Kidney (tissue), 13 donors: ENCODE measurements at regions not wholly inside any gene's neighbourhood (a gene's known extent, or its start where the extent isn't known, plus 50 kb on each side); places are given as distances from the start of the nearest gene placed in this dataset.

Experiments used
- DNase-seq, 5 donors: peaks; one replicate each; pipeline ENCODE4 v3.0.0-alpha.2; 2013 to 2020
- FAIRE-seq: peaks from 2 replicates; lab custom pipeline; 2012; peaks lifted over from hg19 to GRCh38; lab: Jason Lieb, UNC
- H3K27ac ChIP-seq, 2 donors: one replicate each; pipeline ENCODE4 v1.7.0; 2013; ENCODE audit warnings: low read depth in 2 of 2, low read length in 2 of 2, inconsistent platforms in 1 of 2
- H3K27me3 ChIP-seq: one replicate; pipeline ENCODE4 v1.7.1; 2013; ENCODE audit warnings: low read length, inconsistent platforms; ENCODE audit not compliant: control insufficient read depth, insufficient read depth
- H3K36me3 ChIP-seq, 3 donors: one replicate each; pipeline versions ENCODE4 v1.7.0 to v1.7.1; 2013; ENCODE audit warnings: low read length in 3 of 3, control low read depth in 1 of 3, inconsistent platforms in 1 of 3; ENCODE audit not compliant: insufficient read depth in 3 of 3, control insufficient read depth in 2 of 3
- H3K4me1 ChIP-seq, 3 donors: one replicate each; pipeline versions ENCODE4 v1.7.0 to v1.7.1; 2013; ENCODE audit warnings: low read length in 3 of 3, inconsistent platforms in 1 of 3, low read depth in 1 of 3; ENCODE audit not compliant: control insufficient read depth in 2 of 3, insufficient read depth in 2 of 3
- H3K4me3 ChIP-seq, 3 donors: one replicate each; pipeline versions ENCODE4 v1.7.0 to v1.8.1; 2013; ENCODE audit warnings: low read length in 3 of 3, control low read depth in 1 of 3, inconsistent platforms in 1 of 3
- H3K9ac ChIP-seq, 3 donors: one replicate each; pipeline versions ENCODE4 v1.7.0 to v1.7.1; 2013; ENCODE audit warnings: low read length in 3 of 3, control low read depth in 1 of 3, inconsistent platforms in 1 of 3
- H3K9me3 ChIP-seq, 3 donors: one replicate each; pipeline versions ENCODE4 v1.7.0 to v1.7.1; 2013; ENCODE audit warnings: low read length in 3 of 3, control low read depth in 1 of 3, inconsistent platforms in 1 of 3; ENCODE audit not compliant: control insufficient read depth in 2 of 3, insufficient read depth in 1 of 3
- intact Hi-C: fragments of 100-400 bp; cut with DNase I; formaldehyde crosslinking; loops from one replicate; pipeline ENCODE4 v1.11.1; 2022
- TF ChIP-seq, protein P1 (sequence below): IDR thresholded peaks from 3 replicates; pipeline ENCODE4 v1.5.1; 2012; ENCODE audit warnings: mild to moderate bottlenecking, moderate library complexity, borderline replicate concordance; ENCODE audit not compliant: insufficient read depth; ENCODE audit errors: extremely low read depth
- donor health status: control.
- donor health status: control.
- donor health status: control.
- donor health status: control.
- donor health status: control.
- donor health status: DM: yes; HTN: yes; CAD: no.
- donor health status: Normal renal cell carcinoma (clear cell type).

GRCh38 chr13:109288151-109288709, 498.2 kb downstream of the IRS2 start:
- intact Hi-C loops, result no loop called here
- H3K4me3 ChIP-seq, result no peak overlapping the region
- H3K27ac ChIP-seq, result no peak overlapping the region
- no peaks in the 10 kb centered on the region for H3K9me3 ChIP-seq
- TF ChIP-seq, protein P1, sequence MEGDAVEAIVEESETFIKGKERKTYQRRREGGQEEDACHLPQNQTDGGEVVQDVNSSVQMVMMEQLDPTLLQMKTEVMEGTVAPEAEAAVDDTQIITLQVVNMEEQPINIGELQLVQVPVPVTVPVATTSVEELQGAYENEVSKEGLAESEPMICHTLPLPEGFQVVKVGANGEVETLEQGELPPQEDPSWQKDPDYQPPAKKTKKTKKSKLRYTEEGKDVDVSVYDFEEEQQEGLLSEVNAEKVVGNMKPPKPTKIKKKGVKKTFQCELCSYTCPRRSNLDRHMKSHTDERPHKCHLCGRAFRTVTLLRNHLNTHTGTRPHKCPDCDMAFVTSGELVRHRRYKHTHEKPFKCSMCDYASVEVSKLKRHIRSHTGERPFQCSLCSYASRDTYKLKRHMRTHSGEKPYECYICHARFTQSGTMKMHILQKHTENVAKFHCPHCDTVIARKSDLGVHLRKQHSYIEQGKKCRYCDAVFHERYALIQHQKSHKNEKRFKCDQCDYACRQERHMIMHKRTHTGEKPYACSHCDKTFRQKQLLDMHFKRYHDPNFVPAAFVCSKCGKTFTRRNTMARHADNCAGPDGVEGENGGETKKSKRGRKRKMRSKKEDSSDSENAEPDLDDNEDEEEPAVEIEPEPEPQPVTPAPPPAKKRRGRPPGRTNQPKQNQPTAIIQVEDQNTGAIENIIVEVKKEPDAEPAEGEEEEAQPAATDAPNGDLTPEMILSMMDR, result no peak
- H3K9ac ChIP-seq, result no peak overlapping the region
- DNase-seq, result no peak
- no peaks in the 10 kb centered on the region for H3K36me3 ChIP-seq
- FAIRE-seq, result no peak
- H3K4me1 ChIP-seq, result no peaks in the 10 kb centered on the region
- H3K27me3 ChIP-seq, result no peaks in the 10 kb centered on the region

DNA sequence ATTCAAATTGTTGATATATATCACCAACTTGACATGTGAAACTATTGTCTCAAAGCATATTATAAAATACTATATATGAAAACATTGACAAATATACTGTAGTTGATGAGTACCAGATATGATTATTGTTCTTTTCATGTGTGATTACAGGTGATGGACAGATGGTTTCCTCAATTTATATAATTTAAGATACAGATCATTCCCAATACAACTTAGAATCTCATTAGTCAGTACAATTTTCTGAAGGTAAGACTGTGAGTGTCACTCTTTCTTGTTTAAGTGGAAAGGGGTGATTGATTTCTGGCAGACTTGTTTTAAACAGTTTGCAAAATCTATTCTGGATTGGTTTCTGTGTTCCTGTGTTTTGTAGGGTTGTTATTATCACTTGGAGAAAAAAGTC, 498.8 kb downstream of the IRS2 start:
- FAIRE-seq, result no peak
- intact Hi-C loops, result no loop called here
- H3K36me3 ChIP-seq, result no peaks in the 10 kb centered on the region

GRCh38 chr13:109285586-109285985, 500.8 kb downstream of the IRS2 start:
- TF ChIP-seq, protein P1, result no peak
- Histone ChIP-seq H3K36me3 (no peaks in the 10 kb centered on the region), H3K9me3 (no peaks in the 10 kb centered on the region), H3K27me3 (no peaks in the 10 kb centered on the region), H3K27ac (no peak overlapping the region), H3K9ac (no peak overlapping the region), H3K4me1 (no peaks in the 10 kb centered on the region), H3K4me3 (no peak overlapping the region)
- intact Hi-C loops, result no loop called here
- DNase-seq, result no peak
- FAIRE-seq, result no peak

More for the DNA sequence above, 498.8 kb downstream of the IRS2 start:
- Histone ChIP-seq H3K9me3 (no peaks in the 10 kb centered on the region), H3K4me1 (no peaks in the 10 kb centered on the region), H3K27me3 (no peaks in the 10 kb centered on the region), H3K4me3 (no peak overlapping the region), H3K27ac (no peak overlapping the region), H3K9ac (no peak overlapping the region)
- TF ChIP-seq, protein P1, result no peak
- no peak for DNase-seq
